VCaP (cell line): ENCODE measurements at regions not wholly inside any gene's neighbourhood (a gene's known extent, or its start where the extent isn't known, plus 50 kb on each side); places are given as distances from the start of the nearest gene placed in this dataset.

Experiments
- H3K27ac ChIP-seq: fragments of 450-650 bp; 2 replicates; pipeline ENCODE4 v1.5.1; 2017
- CTCF ChIP-seq: fragments of 450-650 bp; conservative IDR thresholded peaks from 2 replicates; pipeline ENCODE4 v1.5.1; 2017; ENCODE audit warnings: mild to moderate bottlenecking, moderate library complexity

- no peak for TF ChIP-seq CTCF
- no peak overlapping the region for H3K27ac ChIP-seq
Measured at GRCh38 chr6:3958255-3958654, 109.1 kb downstream of the FAM50B start.

GRCh38 chr6:3959385-3959784, 110.2 kb downstream of the FAM50B start:
- no peak overlapping the region for H3K27ac ChIP-seq
- TF ChIP-seq CTCF, result no peak

- no peak for TF ChIP-seq CTCF
- no peak overlapping the region for H3K27ac ChIP-seq
Measured at GRCh38 chr6:3960754-3961361, 111.7 kb downstream of the FAM50B start.

- H3K27ac ChIP-seq, result no peak overlapping the region
- no peak for TF ChIP-seq CTCF
Measured at GRCh38 chr6:3961581-3962215, 112.5 kb downstream of the FAM50B start.

GRCh38 chr6:3962291-3963280, 113.4 kb downstream of the FAM50B start:
- H3K27ac ChIP-seq, result no peak overlapping the region
- TF ChIP-seq CTCF, result no peak

GRCh38 chr6:3963426-3963825, 114.3 kb downstream of the FAM50B start:
- no peak overlapping the region for H3K27ac ChIP-seq
- TF ChIP-seq CTCF, result no peak

GRCh38 chr6:3965071-3965718, 113.7 kb downstream of the FAM217A start:
- H3K27ac ChIP-seq, result no peak overlapping the region
- no peak for TF ChIP-seq CTCF
